OCI-LY1 (cell line): ENCODE measurements at regions not wholly inside any gene's neighbourhood (a gene's known extent, or its start where the extent isn't known, plus 50 kb on each side); places are given as distances from the start of the nearest gene placed in this dataset.

Experiments used
- CTCF ChIP-seq: fragments of 200-600 bp; sonication (generic), shearing (Covaris generic); IDR thresholded peaks from 2 replicates; pipeline ENCODE4 v1.5.1; 2017; ENCODE audit warnings: mild to moderate bottlenecking, antibody characterized with exemption, low read length, moderate library complexity, mixed read lengths
- EZH2 ChIP-seq: fragments of 200-600 bp; sonication (generic), shearing (Covaris generic); IDR thresholded peaks from 2 replicates; pipeline ENCODE4 v1.8.0; 2017; ENCODE audit warnings: borderline replicate concordance, mixed run types, mild to moderate bottlenecking, antibody characterized with exemption, low read length, moderate library complexity, mixed read lengths

DNA sequence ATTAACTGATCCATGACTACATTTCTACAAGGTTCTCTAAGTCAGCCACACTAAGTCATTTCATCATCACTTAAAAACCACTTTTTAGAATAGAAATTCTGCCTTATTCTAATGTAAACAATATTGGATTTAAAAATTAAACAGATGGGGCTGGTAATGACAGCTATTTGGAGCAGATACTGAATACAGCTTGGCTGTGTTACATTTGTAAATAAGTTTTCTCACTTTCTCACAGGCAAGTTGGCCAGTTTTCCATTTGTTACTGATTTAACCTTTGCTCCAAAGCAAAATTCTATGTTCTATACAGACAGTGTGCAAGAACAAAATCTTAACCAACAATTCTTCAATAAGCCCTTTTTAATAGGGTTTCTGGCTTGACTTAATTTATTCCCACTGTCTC, 370.7 kb downstream of the GRIA2 start:
- no peak for TF ChIP-seq CTCF
- no peak for TF ChIP-seq EZH2
